Smooth muscle cell (in vitro differentiated cells): ENCODE measurements at regions not wholly inside any gene's neighbourhood (a gene's known extent, or its start where the extent isn't known, plus 50 kb on each side); places are given as distances from the start of the nearest gene placed in this dataset.

Source experiments
- DNase-seq: peaks from one replicate; lab custom pipeline; 2025; ENCODE audit not compliant: unreplicated experiment; lab: John Stamatoyannopoulos, UW
- H2AFZ ChIP-seq: fragments of 200-600 bp; sonication (generic); 2 replicates; pipeline ENCODE4 v1.6.0; 2016; ENCODE audit warnings: antibody characterized with exemption, low read depth, mild to moderate bottlenecking
- H3F3A ChIP-seq: fragments of 200-600 bp; sonication (generic); 2 replicates; pipeline ENCODE4 v1.6.0; 2017; ENCODE audit warnings: antibody characterized with exemption, low read depth
- H3K27ac ChIP-seq: fragments of 200-600 bp; sonication (generic); 2 replicates; pipeline ENCODE4 v1.5.1; 2016; ENCODE audit warnings: low read depth, mild to moderate bottlenecking
- H3K27me3 ChIP-seq: fragments of 200-600 bp; sonication (generic); 2 replicates; pipeline ENCODE4 v1.6.1; 2016; ENCODE audit warnings: low read depth, mild to moderate bottlenecking
- H3K36me3 ChIP-seq: fragments of 200-600 bp; sonication (generic); 2 replicates; pipeline ENCODE4 v1.5.1; 2016; ENCODE audit warnings: low read depth
- H3K4me1 ChIP-seq: fragments of 200-600 bp; sonication (generic); 2 replicates; pipeline ENCODE4 v1.5.1; 2016; ENCODE audit warnings: low read depth
- H3K4me2 ChIP-seq: fragments of 200-600 bp; sonication (generic); 2 replicates; pipeline ENCODE4 v1.6.0; 2016; ENCODE audit warnings: mild to moderate bottlenecking
- H3K4me3 ChIP-seq: fragments of 200-600 bp; sonication (generic); 2 replicates; pipeline ENCODE4 v1.5.1; 2016; ENCODE audit warnings: mild to moderate bottlenecking
- H3K79me2 ChIP-seq: fragments of 200-600 bp; sonication (generic); 2 replicates; pipeline ENCODE4 v1.6.0; 2016; ENCODE audit warnings: low read depth, mild to moderate bottlenecking
- H3K9ac ChIP-seq: fragments of 200-600 bp; sonication (generic); 2 replicates; pipeline ENCODE4 v1.6.0; 2016; ENCODE audit warnings: low read depth
- H3K9me3 ChIP-seq: fragments of 200-600 bp; sonication (generic); replicated peaks from 2 replicates; pipeline ENCODE4 v1.5.1; 2016; ENCODE audit warnings: low read depth
- H4K20me1 ChIP-seq: fragments of 200-600 bp; sonication (generic); 2 replicates; pipeline ENCODE4 v1.6.0; 2016; ENCODE audit warnings: low read depth
- CTCF ChIP-seq: fragments of 200-600 bp; sonication (generic); IDR thresholded peaks from 2 replicates; pipeline ENCODE4 v1.5.1; 2017; ENCODE audit warnings: borderline replicate concordance, mild to moderate bottlenecking, antibody characterized with exemption; ENCODE audit not compliant: insufficient read depth, poor library complexity, severe bottlenecking
- WGBS: methylation state at CpG from one replicate; pipeline ENCODE4 v1.1.7; 2016; ENCODE audit warnings: low lambda C conversion rate; 5-methylcytosine and 5-hydroxymethylcytosine counted together

- no peak for DNase-seq
- no peak overlapping the region for H3K4me2 ChIP-seq
- H3K4me1 ChIP-seq = no peaks in the 10 kb centered on the region
- H3F3A ChIP-seq = no peaks in the 10 kb centered on the region
- no peaks in the 10 kb centered on the region for H3K36me3 ChIP-seq
- no peak overlapping the region for H2AFZ ChIP-seq
- no peaks in the 10 kb centered on the region for H3K9me3 ChIP-seq
- H3K4me3 ChIP-seq = no peak overlapping the region
- no peak overlapping the region for H3K9ac ChIP-seq
- no peaks in the 10 kb centered on the region for H3K27me3 ChIP-seq
- TF ChIP-seq CTCF = no peak
- 91% methylated on average over 3 of the region's 3 CpGs for WGBS
- H3K79me2 ChIP-seq = no peaks in the 10 kb centered on the region
- no peaks in the 10 kb centered on the region for H4K20me1 ChIP-seq
- no peak overlapping the region for H3K27ac ChIP-seq
Observed at GRCh38 chr2:147607379-147607778, 237.4 kb upstream of the ACVR2A start.

GRCh38 chr2:147603876-147604275 is 241.0 kb upstream of the ACVR2A start:
- no peak for DNase-seq
- Histone ChIP-seq H3F3A (no peaks in the 10 kb centered on the region), H3K27ac (no peak overlapping the region), H4K20me1 (no peaks in the 10 kb centered on the region), H3K36me3 (no peaks in the 10 kb centered on the region), H3K4me1 (no peaks in the 10 kb centered on the region), H2AFZ (no peak overlapping the region), H3K4me3 (no peak overlapping the region), H3K9ac (no peak overlapping the region), H3K27me3 (no peaks in the 10 kb centered on the region), H3K79me2 (no peaks in the 10 kb centered on the region), H3K9me3 (no peaks in the 10 kb centered on the region), H3K4me2 (no peak overlapping the region)
- WGBS = 70% methylated on average over 3 of the region's 3 CpGs
- TF ChIP-seq CTCF = no peak

- H3K27ac ChIP-seq = no peak overlapping the region
- H3K9ac ChIP-seq = no peak overlapping the region
- no peak for TF ChIP-seq CTCF
- H3K4me2 ChIP-seq = no peak overlapping the region
- no peaks in the 10 kb centered on the region for H3K79me2 ChIP-seq
- H2AFZ ChIP-seq = no peak overlapping the region
- H3K36me3 ChIP-seq = no peaks in the 10 kb centered on the region
- no peak overlapping the region for H3K4me3 ChIP-seq
- no peaks in the 10 kb centered on the region for H3F3A ChIP-seq
- H4K20me1 ChIP-seq = no peaks in the 10 kb centered on the region
- no peaks in the 10 kb centered on the region for H3K4me1 ChIP-seq
- no peaks in the 10 kb centered on the region for H3K9me3 ChIP-seq
- WGBS = 90% methylated on average over 1 of the region's 1 CpG
- no peak for DNase-seq
- no peaks in the 10 kb centered on the region for H3K27me3 ChIP-seq
Observed at GRCh38 chr2:147603447-147603846, 241.4 kb upstream of the ACVR2A start.

- no peak for TF ChIP-seq CTCF
- Histone ChIP-seq H4K20me1 (no peaks in the 10 kb centered on the region), H3F3A (no peaks in the 10 kb centered on the region), H3K27me3 (peaks cover 2% of the 10 kb centered on the region), H3K9me3 (no peaks in the 10 kb centered on the region), H3K9ac (no peak overlapping the region), H3K4me1 (no peaks in the 10 kb centered on the region), H3K36me3 (no peaks in the 10 kb centered on the region), H2AFZ (no peak overlapping the region), H3K4me3 (no peak overlapping the region), H3K79me2 (no peaks in the 10 kb centered on the region), H3K27ac (no peak overlapping the region), H3K4me2 (no peak overlapping the region)
- DNase-seq = no peak
- WGBS = 88% methylated on average over 5 of the region's 5 CpGs
Observed at GRCh38 chr2:147600646-147601045, 244.2 kb upstream of the ACVR2A start.
